Panc1 (cell line): ENCODE measurements at regions not wholly inside any gene's neighbourhood (a gene's known extent, or its start where the extent isn't known, plus 50 kb on each side); places are given as distances from the start of the nearest gene placed in this dataset.

Experiments
- ATAC-seq: fragments of 200-7000 bp; cut with Tn5 transposase; 2 replicates; pipeline ENCODE4 v1.9.1; 2020; ENCODE audit warnings: mild to moderate bottlenecking, moderate library complexity
- BruUV-seq: library from RNA; stranded (reverse); fragments of 400-500 nt; replicated peaks from 2 replicates; lab custom pipeline; 2021; lab: Mats Ljungman, UMichigan
- CTCF ChIA-PET: fragments of 300-600 bp; sonication (Branson Sonifier 250); formaldehyde crosslinking; loops from one replicate; lab custom pipeline; 2022; ENCODE audit warnings: antibody characterized with exemption; lab: Charles Lee
- POLR2A ChIA-PET: fragments of 300-600 bp; sonication (Branson Sonifier 250); formaldehyde crosslinking; loops from one replicate; lab custom pipeline; 2022; ENCODE audit warnings: antibody characterized with exemption; lab: Charles Lee
- DNase-seq: peaks from one replicate; pipeline ENCODE4 v3.0.0-alpha.2; 2010; ENCODE audit warnings: low read depth, low spot score
- H3K27ac ChIP-seq: 2 replicates; pipeline ENCODE4 v1.5.1; 2011; ENCODE audit warnings: mild to moderate bottlenecking, low read length, inconsistent platforms
- H3K27me3 ChIP-seq: fragments of 200-500 bp; sonication (Bioruptor generic); 2 replicates; pipeline ENCODE4 v1.6.0; 2014; ENCODE audit warnings: low read length, inconsistent platforms; ENCODE audit not compliant: control insufficient read depth, insufficient read depth
- H3K36me3 ChIP-seq: fragments of 200-500 bp; sonication (Bioruptor generic); 2 replicates; pipeline ENCODE4 v1.5.1; 2014; ENCODE audit warnings: inconsistent platforms, mild to moderate bottlenecking, low read length, moderate library complexity; ENCODE audit not compliant: control insufficient read depth, insufficient read depth
- H3K4me1 ChIP-seq: 2 replicates; pipeline ENCODE4 v1.5.1; 2011; ENCODE audit warnings: inconsistent platforms, mild to moderate bottlenecking, low read length, moderate library complexity; ENCODE audit not compliant: control insufficient read depth, insufficient read depth
- H3K4me3 ChIP-seq, 2 experiments: 2 replicates each; pipeline ENCODE4 v1.5.1; 2011 to 2012; ENCODE audit warnings: low read depth in 2 of 2, low read length in 2 of 2, mild to moderate bottlenecking in 2 of 2, inconsistent platforms in 1 of 2, moderate library complexity in 1 of 2
- H3K9me3 ChIP-seq: fragments of 200-500 bp; sonication (Bioruptor generic); 2 replicates; pipeline ENCODE4 v1.5.1; 2014; ENCODE audit warnings: low read depth, mild to moderate bottlenecking, inconsistent platforms, low read length, moderate library complexity; ENCODE audit not compliant: control insufficient read depth, insufficient read depth
- POLR2AphosphoS5 ChIP-seq: IDR thresholded peaks from 2 replicates; pipeline ENCODE4 v1.6.1; 2012; ENCODE audit warnings: mild to moderate bottlenecking, low read depth, low read length, moderate library complexity
- REST ChIP-seq, 2 experiments: IDR thresholded peaks; 2 replicates each; pipeline ENCODE4 v1.6.1; 2011 to 2012; ENCODE audit warnings: low read depth in 2 of 2, control low read depth in 1 of 2, low read length in 1 of 2, mild to moderate bottlenecking in 1 of 2, moderate library complexity in 1 of 2; ENCODE audit not compliant: insufficient read depth in 1 of 2
- SIN3A ChIP-seq: IDR thresholded peaks from 2 replicates; pipeline ENCODE4 v1.6.1; 2012; ENCODE audit warnings: low read depth, mild to moderate bottlenecking, low read length, moderate library complexity, borderline replicate concordance; ENCODE audit not compliant: insufficient read depth
- TCF7L2 ChIP-seq: IDR thresholded peaks from 2 replicates; pipeline ENCODE4 v1.6.1; 2011; ENCODE audit warnings: mild to moderate bottlenecking, low read depth, low read length, inconsistent platforms
- in situ Hi-C: cut with HindIII; loops from 2 replicates; pipeline ENCODE4 v1.10.0; 2016; ENCODE audit warnings: low sequenced_read_pairs, low pct_unique_long_range_greater_than_20kb
- intact Hi-C: fragments of 100-400 bp; cut with micrococcal nuclease; formaldehyde crosslinking; loops from one replicate; pipeline ENCODE4 v1.10.0; 2022; ENCODE audit not compliant: unreplicated experiment
- TF ChIP-seq, protein P1 (sequence below): fragments of 450-650 bp; IDR thresholded peaks from 2 replicates; pipeline ENCODE4 v1.5.1; 2017; ENCODE audit warnings: mild to moderate bottlenecking

DNA sequence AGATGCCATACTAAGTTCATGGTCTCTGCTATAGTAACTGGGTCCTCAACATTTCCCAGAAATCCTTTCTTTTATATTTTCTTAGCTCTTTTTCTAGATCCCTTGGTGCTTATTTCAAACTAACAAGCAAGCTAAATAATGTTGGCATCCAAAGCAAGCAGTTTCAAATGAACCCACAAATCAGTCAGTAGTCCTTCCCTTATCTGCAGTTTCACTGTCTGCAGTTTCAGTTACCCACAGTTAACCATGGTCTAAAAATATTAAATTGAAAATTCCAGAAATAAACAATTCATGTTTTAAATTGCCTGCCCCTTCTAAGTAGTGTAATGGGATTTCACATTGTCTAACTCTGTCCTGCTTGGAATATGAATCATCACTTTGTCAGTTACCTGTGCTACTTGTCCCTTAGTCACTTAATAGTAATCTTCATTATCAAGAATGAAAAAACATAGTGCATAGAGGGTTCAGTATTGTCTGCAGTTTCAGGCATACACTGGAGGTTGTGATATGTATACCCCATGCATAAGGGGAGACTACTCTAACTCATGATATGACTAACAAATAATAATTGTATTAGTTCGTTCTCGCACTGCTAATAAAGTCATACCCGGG, 633.7 kb downstream of the MECOM start:
- H3K9me3 ChIP-seq: no peaks in the 10 kb centered on the region
- ATAC-seq: no peak
- H3K27ac ChIP-seq: no peak overlapping the region
- intact Hi-C loops (no loop called here), in situ Hi-C loops (no loop called here)
- BruUV-seq: no TSS peak
- no peak for DNase-seq
- H3K27me3 ChIP-seq: no peaks in the 10 kb centered on the region
- no peak overlapping the region for H3K4me3 ChIP-seq
- TF ChIP-seq TCF7L2 (no peak), SIN3A (no peak)
- TF ChIP-seq, protein P1, sequence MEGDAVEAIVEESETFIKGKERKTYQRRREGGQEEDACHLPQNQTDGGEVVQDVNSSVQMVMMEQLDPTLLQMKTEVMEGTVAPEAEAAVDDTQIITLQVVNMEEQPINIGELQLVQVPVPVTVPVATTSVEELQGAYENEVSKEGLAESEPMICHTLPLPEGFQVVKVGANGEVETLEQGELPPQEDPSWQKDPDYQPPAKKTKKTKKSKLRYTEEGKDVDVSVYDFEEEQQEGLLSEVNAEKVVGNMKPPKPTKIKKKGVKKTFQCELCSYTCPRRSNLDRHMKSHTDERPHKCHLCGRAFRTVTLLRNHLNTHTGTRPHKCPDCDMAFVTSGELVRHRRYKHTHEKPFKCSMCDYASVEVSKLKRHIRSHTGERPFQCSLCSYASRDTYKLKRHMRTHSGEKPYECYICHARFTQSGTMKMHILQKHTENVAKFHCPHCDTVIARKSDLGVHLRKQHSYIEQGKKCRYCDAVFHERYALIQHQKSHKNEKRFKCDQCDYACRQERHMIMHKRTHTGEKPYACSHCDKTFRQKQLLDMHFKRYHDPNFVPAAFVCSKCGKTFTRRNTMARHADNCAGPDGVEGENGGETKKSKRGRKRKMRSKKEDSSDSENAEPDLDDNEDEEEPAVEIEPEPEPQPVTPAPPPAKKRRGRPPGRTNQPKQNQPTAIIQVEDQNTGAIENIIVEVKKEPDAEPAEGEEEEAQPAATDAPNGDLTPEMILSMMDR: no peak
- H3K36me3 ChIP-seq: no peaks in the 10 kb centered on the region
- ChIA-PET POLR2A (no interaction called here), CTCF (no interaction called here)
- H3K4me1 ChIP-seq: no peaks in the 10 kb centered on the region

DNA sequence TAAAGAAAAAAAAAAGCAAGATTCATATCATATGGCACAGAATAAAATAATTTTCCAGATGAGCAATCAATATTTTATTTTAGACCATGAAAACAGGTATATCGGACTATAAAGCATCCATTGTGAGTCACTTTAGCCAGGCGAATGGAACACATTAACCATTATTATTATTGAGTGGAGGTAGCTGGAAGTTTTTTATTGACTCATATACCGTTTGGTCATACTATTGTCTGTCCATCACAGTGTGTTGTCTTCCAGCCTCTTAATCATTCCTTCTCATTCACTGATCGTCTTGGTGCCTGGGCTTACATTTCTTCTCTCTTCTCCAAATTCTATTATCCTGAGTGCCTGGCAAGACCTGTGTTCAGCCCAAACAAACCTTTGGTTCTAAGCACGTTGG, 634.8 kb downstream of the MECOM start:
- in situ Hi-C loops: no loop called here
- H3K4me1 ChIP-seq: no peaks in the 10 kb centered on the region
- no peaks in the 10 kb centered on the region for H3K9me3 ChIP-seq
- intact Hi-C loops: no loop called here
- H3K27me3 ChIP-seq: no peaks in the 10 kb centered on the region
- TF ChIP-seq REST (IDR thresholded peaks at IDR 0.05; ENCODE audit: insufficient read depth in 1 of 2, low read depth in 2 of 2, low read length in 1 of 2): no peak
- TF ChIP-seq, protein P1: no peak
- TF ChIP-seq POLR2AphosphoS5: no peak
- no peak for TF ChIP-seq TCF7L2
- no peak for TF ChIP-seq SIN3A
- no peaks in the 10 kb centered on the region for H3K36me3 ChIP-seq
- ChIA-PET POLR2A (no interaction called here), CTCF (no interaction called here)
- no peak overlapping the region for H3K4me3 ChIP-seq
- DNase-seq: no peak
- ATAC-seq: no peak
- H3K27ac ChIP-seq: no peak overlapping the region
- no TSS peak for BruUV-seq
